GM23248 (cell line): ENCODE measurements at regions not wholly inside any gene's neighbourhood (a gene's known extent, or its start where the extent isn't known, plus 50 kb on each side); places are given as distances from the start of the nearest gene placed in this dataset.

ENCODE experiments used
- DNase-seq: peaks from one replicate; pipeline ENCODE4 v3.0.0-alpha.2; 2015
- H2AFZ ChIP-seq: fragments of 200-600 bp; sonication (generic); 2 replicates; pipeline ENCODE4 v1.6.1; 2016; ENCODE audit warnings: antibody characterized with exemption
- H3F3A ChIP-seq: fragments of 200-600 bp; sonication (generic); 2 replicates; pipeline ENCODE4 v1.6.1; 2016; ENCODE audit warnings: mild to moderate bottlenecking, antibody characterized with exemption, mixed run types; ENCODE audit not compliant: insufficient read depth
- H3K27ac ChIP-seq: fragments of 200-600 bp; sonication (generic); 2 replicates; pipeline ENCODE4 v1.5.1; 2016; ENCODE audit warnings: mild to moderate bottlenecking
- H3K27me3 ChIP-seq: fragments of 200-600 bp; sonication (generic); replicated peaks from 2 replicates; pipeline ENCODE4 v1.6.1; 2016; ENCODE audit warnings: mild to moderate bottlenecking; ENCODE audit not compliant: insufficient read depth
- H3K36me3 ChIP-seq: fragments of 200-600 bp; sonication (generic); 2 replicates; pipeline ENCODE4 v1.6.1; 2016; ENCODE audit warnings: low read depth, mild to moderate bottlenecking
- H3K4me1 ChIP-seq: fragments of 200-600 bp; sonication (generic); 2 replicates; pipeline ENCODE4 v1.6.1; 2016; ENCODE audit warnings: mild to moderate bottlenecking; ENCODE audit not compliant: insufficient read depth
- H3K4me2 ChIP-seq: fragments of 200-600 bp; sonication (generic); one replicate; pipeline ENCODE4 v1.6.1; 2016; ENCODE audit warnings: mild to moderate bottlenecking; ENCODE audit not compliant: unreplicated experiment
- H3K4me3 ChIP-seq: fragments of 200-600 bp; sonication (generic); 2 replicates; pipeline ENCODE4 v1.5.1; 2016; ENCODE audit warnings: mild to moderate bottlenecking
- H3K79me2 ChIP-seq: fragments of 200-600 bp; sonication (generic); 2 replicates; pipeline ENCODE4 v1.6.1; 2016; ENCODE audit warnings: mild to moderate bottlenecking; ENCODE audit not compliant: insufficient read depth
- H3K9ac ChIP-seq: fragments of 200-600 bp; sonication (generic); 2 replicates; pipeline ENCODE4 v1.6.1; 2016; ENCODE audit warnings: mild to moderate bottlenecking
- H3K9me2 ChIP-seq: fragments of 200-600 bp; sonication (generic); 2 replicates; pipeline ENCODE4 v1.6.1; 2016; ENCODE audit warnings: mixed run types, mild to moderate bottlenecking, moderate library complexity; ENCODE audit not compliant: insufficient read depth
- H3K9me3 ChIP-seq: fragments of 200-600 bp; sonication (generic); one replicate; pipeline ENCODE4 v1.6.1; 2017; ENCODE audit warnings: low read depth
- H4K20me1 ChIP-seq: fragments of 200-600 bp; sonication (generic); 2 replicates; pipeline ENCODE4 v1.6.0; 2016; ENCODE audit not compliant: insufficient read depth
- EZH2 ChIP-seq: fragments of 200-600 bp; sonication (generic); IDR thresholded peaks from 2 replicates; pipeline ENCODE4 v1.6.1; 2018; ENCODE audit warnings: antibody characterized with exemption, mild to moderate bottlenecking; ENCODE audit not compliant: insufficient read depth, poor library complexity, severe bottlenecking
- EZH2phosphoT487 ChIP-seq: fragments of 200-600 bp; sonication (generic); IDR thresholded peaks from 2 replicates; pipeline ENCODE4 v1.6.1; 2018; ENCODE audit warnings: antibody characterized with exemption, moderate library complexity, mild to moderate bottlenecking, low read depth; ENCODE audit not compliant: insufficient read depth
- WGBS, 2 experiments: methylation state at CpG; one replicate each; pipeline ENCODE4 v1.1.6; 2015 to 2017; ENCODE audit warnings: low lambda C conversion rate in 2 of 2, low coverage in 1 of 2; ENCODE audit errors: missing lambda C conversion rate in 2 of 2; 5-methylcytosine and 5-hydroxymethylcytosine counted together
- in situ Hi-C: fragments of 300-500 bp; cut with MboI; formaldehyde crosslinking; loops from 2 replicates; pipeline ENCODE4 v1.15.0; 2020

- Histone ChIP-seq H3K9me3 (no peaks in the 10 kb centered on the region), H3K9me2 (no peaks in the 10 kb centered on the region), H3K79me2 (no peaks in the 10 kb centered on the region), H3K4me3 (no peak overlapping the region), H2AFZ (no peak overlapping the region), H3K9ac (no peak overlapping the region), H3K4me1 (no peaks in the 10 kb centered on the region), H3K27me3 (no peaks in the 10 kb centered on the region), H4K20me1 (no peaks in the 10 kb centered on the region), H3K4me2 (no peak overlapping the region), H3K36me3 (no peaks in the 10 kb centered on the region), H3F3A (no peaks in the 10 kb centered on the region), H3K27ac (no peak overlapping the region)
- TF ChIP-seq EZH2phosphoT487: no peak
- no peak for TF ChIP-seq EZH2
- in situ Hi-C loops: no loop called here
- no peak for DNase-seq
Measured at GRCh38 chr18:41199212-41199611, 755.8 kb upstream of the PIK3C3 start.

GRCh38 chr18:41197967-41198366, 757.1 kb upstream of the PIK3C3 start:
- WGBS, 2 experiments: 17 to 18% methylated on average over 2 of the region's 2 CpGs
- H3K27me3 ChIP-seq: no peaks in the 10 kb centered on the region
- no peaks in the 10 kb centered on the region for H4K20me1 ChIP-seq
- H3K4me3 ChIP-seq: no peak overlapping the region
- no peak for DNase-seq
- no peaks in the 10 kb centered on the region for H3K9me3 ChIP-seq
- H3K79me2 ChIP-seq: no peaks in the 10 kb centered on the region
- no peaks in the 10 kb centered on the region for H3K4me1 ChIP-seq
- no peak overlapping the region for H3K4me2 ChIP-seq
- no peaks in the 10 kb centered on the region for H3F3A ChIP-seq
- H3K36me3 ChIP-seq: no peaks in the 10 kb centered on the region
- no peak overlapping the region for H3K9ac ChIP-seq
- in situ Hi-C loops: no loop called here
- no peak overlapping the region for H3K27ac ChIP-seq
- H3K9me2 ChIP-seq: no peaks in the 10 kb centered on the region
- H2AFZ ChIP-seq: no peak overlapping the region
- TF ChIP-seq EZH2 (no peak), EZH2phosphoT487 (no peak)

GRCh38 chr18:41170346-41170745, 784.7 kb upstream of the PIK3C3 start:
- WGBS, 2 experiments: 41 to 44% methylated on average over 5 of the region's 5 CpGs
- no peaks in the 10 kb centered on the region for H3K4me1 ChIP-seq
- no peaks in the 10 kb centered on the region for H4K20me1 ChIP-seq
- TF ChIP-seq EZH2: no peak
- no peak for TF ChIP-seq EZH2phosphoT487
- H3K9ac ChIP-seq: no peak overlapping the region
- H3K27ac ChIP-seq: no peak overlapping the region
- H3K36me3 ChIP-seq: no peaks in the 10 kb centered on the region
- DNase-seq: no peak
- H3F3A ChIP-seq: no peaks in the 10 kb centered on the region
- no peaks in the 10 kb centered on the region for H3K79me2 ChIP-seq
- H3K4me2 ChIP-seq: no peak overlapping the region
- H3K9me2 ChIP-seq: no peaks in the 10 kb centered on the region
- in situ Hi-C loops: no loop called here
- H3K27me3 ChIP-seq: no peaks in the 10 kb centered on the region
- H3K4me3 ChIP-seq: no peak overlapping the region
- H2AFZ ChIP-seq: no peak overlapping the region
- H3K9me3 ChIP-seq: no peaks in the 10 kb centered on the region

- no peak for TF ChIP-seq EZH2phosphoT487
- no peak for TF ChIP-seq EZH2
- DNase-seq: no peak
- Histone ChIP-seq H3K9ac (no peak overlapping the region), H3K36me3 (no peaks in the 10 kb centered on the region), H3F3A (no peaks in the 10 kb centered on the region), H4K20me1 (no peaks in the 10 kb centered on the region), H3K9me2 (no peaks in the 10 kb centered on the region), H3K4me2 (no peak overlapping the region), H2AFZ (no peak overlapping the region), H3K9me3 (no peaks in the 10 kb centered on the region), H3K79me2 (no peaks in the 10 kb centered on the region), H3K4me3 (no peak overlapping the region), H3K27ac (no peak overlapping the region), H3K27me3 (no peaks in the 10 kb centered on the region), H3K4me1 (no peaks in the 10 kb centered on the region)
- in situ Hi-C loops: no loop called here
- WGBS, 2 experiments: 20 to 29% methylated on average over 2 of the region's 2 CpGs
Measured at GRCh38 chr18:41165625-41166024, 789.4 kb upstream of the PIK3C3 start.

GRCh38 chr18:41162781-41163180, 792.3 kb upstream of the PIK3C3 start:
- Histone ChIP-seq H3K36me3 (no peaks in the 10 kb centered on the region), H3K4me1 (no peaks in the 10 kb centered on the region), H3K9ac (no peak overlapping the region), H2AFZ (no peak overlapping the region), H3F3A (no peaks in the 10 kb centered on the region), H3K27ac (no peak overlapping the region), H3K79me2 (no peaks in the 10 kb centered on the region), H3K9me2 (no peaks in the 10 kb centered on the region), H3K4me2 (no peak overlapping the region), H3K27me3 (no peaks in the 10 kb centered on the region), H4K20me1 (no peaks in the 10 kb centered on the region), H3K4me3 (no peak overlapping the region), H3K9me3 (no peaks in the 10 kb centered on the region)
- in situ Hi-C loops: no loop called here
- no peak for TF ChIP-seq EZH2
- TF ChIP-seq EZH2phosphoT487: no peak
- no peak for DNase-seq
- 47 to 48% methylated on average over 4 of the region's 4 CpGs for WGBS, 2 experiments
